ENCODE measurements at regions not wholly inside any gene's neighbourhood (a gene's known extent, or its start where the extent isn't known, plus 50 kb on each side); places are given as distances from the start of the nearest gene placed in this dataset.

GRCh38 chr2:147558620-147559019 is 286.2 kb upstream of the ACVR2A start:
- DNase-seq (ENCODE audit: low spot score): no peak
- no peak for TF ChIP-seq CTCF (IDR thresholded peaks at IDR 0.05; ENCODE audit: extremely low read depth, insufficient read depth, missing control alignments)
- in situ Hi-C loops (cut with MboI; ENCODE audit: low pct_unique_long_range_greater_than_20kb, low sequenced_read_pairs, unreplicated experiment): no loop called here

- in situ Hi-C loops (cut with MboI; ENCODE audit: low pct_unique_long_range_greater_than_20kb, low sequenced_read_pairs, unreplicated experiment): no loop called here
- DNase-seq (ENCODE audit: low spot score): no peak
- no peak for TF ChIP-seq CTCF (IDR thresholded peaks at IDR 0.05; ENCODE audit: extremely low read depth, insufficient read depth, missing control alignments)
Measured at GRCh38 chr2:147554521-147555107, 290.2 kb upstream of the ACVR2A start.

GRCh38 chr2:147553775-147554271 is 291.0 kb upstream of the ACVR2A start:
- TF ChIP-seq CTCF (IDR thresholded peaks at IDR 0.05; ENCODE audit: extremely low read depth, insufficient read depth, missing control alignments): no peak
- no peak for DNase-seq (ENCODE audit: low spot score)
- in situ Hi-C loops (cut with MboI; ENCODE audit: low pct_unique_long_range_greater_than_20kb, low sequenced_read_pairs, unreplicated experiment): no loop called here

GRCh38 chr2:147550995-147551731 is 293.7 kb upstream of the ACVR2A start:
- no peak for TF ChIP-seq CTCF (IDR thresholded peaks at IDR 0.05; ENCODE audit: extremely low read depth, insufficient read depth, missing control alignments)
- in situ Hi-C loops (cut with MboI; ENCODE audit: low pct_unique_long_range_greater_than_20kb, low sequenced_read_pairs, unreplicated experiment): no loop called here
- no peak for DNase-seq (ENCODE audit: low spot score)

- in situ Hi-C loops (cut with MboI; ENCODE audit: low pct_unique_long_range_greater_than_20kb, low sequenced_read_pairs, unreplicated experiment): no loop called here
- TF ChIP-seq CTCF (IDR thresholded peaks at IDR 0.05; ENCODE audit: extremely low read depth, insufficient read depth, missing control alignments): no peak
- DNase-seq (ENCODE audit: low spot score): no peak
Measured at GRCh38 chr2:147549054-147549453, 295.8 kb upstream of the ACVR2A start.

GRCh38 chr2:147548451-147548850 is 296.4 kb upstream of the ACVR2A start:
- TF ChIP-seq CTCF (IDR thresholded peaks at IDR 0.05; ENCODE audit: extremely low read depth, insufficient read depth, missing control alignments): no peak
- in situ Hi-C loops (cut with MboI; ENCODE audit: low pct_unique_long_range_greater_than_20kb, low sequenced_read_pairs, unreplicated experiment): no loop called here

More at GRCh38 chr2:147548451-147548850, 296.4 kb upstream of the ACVR2A start:
- no peak for DNase-seq (ENCODE audit: low spot score)

Data from GM13977 (cell line).